Effector memory CD4-positive, alpha-beta T cell (primary cell): ENCODE measurements at regions not wholly inside any gene's neighbourhood (a gene's known extent, or its start where the extent isn't known, plus 50 kb on each side); places are given as distances from the start of the nearest gene placed in this dataset.
"Not testable (repeated sequence)": the region's sequence is repeated elsewhere in the genome, so short reads cannot be mapped to it uniquely, and the experiment has no call there.

Source experiments
- DNase-seq, 3 donors: peaks; one replicate each; pipeline ENCODE4 v3.0.0-alpha.2; 2020
- H3K27ac ChIP-seq: 2 replicates; pipeline ENCODE4 v1.7.0; 2013; ENCODE audit warnings: mild to moderate bottlenecking, low read length, moderate library complexity; ENCODE audit not compliant: insufficient read depth, poor library complexity, severe bottlenecking
- H3K27me3 ChIP-seq: replicated peaks from 2 replicates; pipeline ENCODE4 v1.7.0; 2013; ENCODE audit warnings: mild to moderate bottlenecking, low read length; ENCODE audit not compliant: insufficient read depth, control insufficient read depth, poor library complexity, severe bottlenecking
- H3K36me3 ChIP-seq: 2 replicates; pipeline ENCODE4 v1.7.0; 2013; ENCODE audit warnings: mild to moderate bottlenecking, low read length, moderate library complexity; ENCODE audit not compliant: control insufficient read depth, insufficient read depth
- H3K4me1 ChIP-seq: 2 replicates; pipeline ENCODE4 v1.7.0; 2013; ENCODE audit warnings: low read length, mild to moderate bottlenecking; ENCODE audit not compliant: control insufficient read depth, insufficient read depth, poor library complexity, severe bottlenecking
- H3K4me3 ChIP-seq: 2 replicates; pipeline ENCODE4 v1.7.0; 2013; ENCODE audit warnings: low read length, low read depth, mild to moderate bottlenecking; ENCODE audit not compliant: insufficient read depth, poor library complexity, severe bottlenecking
- H3K9me3 ChIP-seq: 2 replicates; pipeline ENCODE4 v1.7.0; 2013; ENCODE audit warnings: mild to moderate bottlenecking, low read length, moderate library complexity; ENCODE audit not compliant: control insufficient read depth

DNA sequence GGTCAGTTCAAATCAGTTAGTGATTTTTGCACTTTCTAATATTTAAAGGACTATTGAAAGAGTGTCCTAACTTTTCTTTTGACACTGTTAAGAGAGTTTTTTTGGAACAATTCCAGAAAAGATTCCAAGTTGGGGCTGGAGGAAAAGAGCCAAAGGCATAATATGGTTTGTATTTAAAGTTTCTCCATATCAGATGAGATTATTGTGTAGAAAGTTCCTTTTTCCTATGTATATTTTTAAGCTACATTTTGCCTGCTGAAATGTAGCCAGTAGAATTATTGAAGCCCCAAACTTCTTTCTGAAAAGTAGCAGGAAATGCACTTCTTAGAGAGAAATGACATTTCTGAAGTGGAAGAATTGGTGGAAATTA lies 136.5 kb upstream of the TSC22D2 start:
- Histone ChIP-seq H3K27me3 (no peaks in the 10 kb centered on the region), H3K9me3 (no peaks in the 10 kb centered on the region), H3K4me1 (no peaks in the 10 kb centered on the region), H3K27ac (no peak overlapping the region), H3K36me3 (no peaks in the 10 kb centered on the region), H3K4me3 (no peak overlapping the region)
- DNase-seq = no peak

DNA sequence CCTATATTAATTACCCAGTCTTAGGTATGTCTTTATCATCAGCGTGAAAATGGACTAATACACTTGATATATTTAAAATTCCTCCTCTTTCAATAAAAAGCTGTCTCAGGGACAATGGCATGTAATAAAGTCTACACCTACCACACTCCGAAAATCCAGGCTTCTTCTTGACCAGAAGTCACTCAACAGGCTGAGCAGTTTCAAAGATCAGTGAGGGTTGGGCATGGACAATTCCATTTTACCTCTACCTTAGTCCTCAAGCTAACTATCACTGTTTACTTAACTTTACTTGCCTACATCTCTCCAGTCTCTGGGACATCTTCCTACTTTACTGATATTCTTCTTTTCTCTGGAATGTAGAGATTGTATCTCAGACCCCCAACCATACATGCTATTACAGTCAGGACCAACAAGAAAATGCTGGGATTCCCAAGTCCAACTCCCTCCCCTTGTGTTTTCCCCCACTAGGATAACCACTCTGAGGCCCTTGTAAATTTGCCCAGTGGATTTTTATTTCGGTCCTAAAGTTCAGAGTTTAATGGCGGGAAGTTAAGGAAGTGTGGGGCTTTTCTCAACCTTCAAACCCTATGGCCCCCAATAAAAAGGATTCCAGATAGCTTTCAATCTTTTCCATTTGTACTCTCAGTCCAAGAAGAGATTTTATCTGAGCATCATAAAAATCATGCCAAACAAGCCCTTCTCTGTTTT lies 137.1 kb upstream of the TSC22D2 start:
- H3K27me3 ChIP-seq = no peaks in the 10 kb centered on the region
- H3K4me1 ChIP-seq = no peaks in the 10 kb centered on the region
- H3K36me3 ChIP-seq = no peaks in the 10 kb centered on the region
- H3K27ac ChIP-seq = no peak overlapping the region
- no peak for DNase-seq
- H3K9me3 ChIP-seq = no peaks in the 10 kb centered on the region
- H3K4me3 ChIP-seq = no peak overlapping the region

DNA sequence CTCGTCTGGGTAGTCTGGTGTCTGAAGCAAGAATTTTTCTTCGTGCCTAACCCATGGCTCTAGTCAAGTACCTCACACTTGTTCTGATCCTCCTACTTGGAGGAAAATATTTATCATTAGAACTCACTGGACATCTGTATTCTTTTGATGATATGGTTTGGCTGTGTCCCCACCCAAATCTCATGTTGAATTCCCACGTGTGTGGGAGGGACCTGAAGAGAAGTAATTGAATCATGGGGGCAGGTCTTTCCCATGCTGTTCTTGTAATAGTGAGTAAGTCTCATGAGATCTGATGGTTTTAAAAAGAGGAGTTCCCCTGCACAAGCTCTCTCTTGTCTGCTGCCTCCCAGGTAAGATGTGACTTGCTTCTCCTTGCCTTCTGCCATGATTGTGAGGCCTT lies 137.7 kb upstream of the TSC22D2 start:
- not testable (repeated sequence) for H3K9me3 ChIP-seq, DNase-seq, H3K4me3 ChIP-seq, H3K27me3 ChIP-seq, H3K36me3 ChIP-seq, H3K4me1 ChIP-seq, H3K27ac ChIP-seq

DNA sequence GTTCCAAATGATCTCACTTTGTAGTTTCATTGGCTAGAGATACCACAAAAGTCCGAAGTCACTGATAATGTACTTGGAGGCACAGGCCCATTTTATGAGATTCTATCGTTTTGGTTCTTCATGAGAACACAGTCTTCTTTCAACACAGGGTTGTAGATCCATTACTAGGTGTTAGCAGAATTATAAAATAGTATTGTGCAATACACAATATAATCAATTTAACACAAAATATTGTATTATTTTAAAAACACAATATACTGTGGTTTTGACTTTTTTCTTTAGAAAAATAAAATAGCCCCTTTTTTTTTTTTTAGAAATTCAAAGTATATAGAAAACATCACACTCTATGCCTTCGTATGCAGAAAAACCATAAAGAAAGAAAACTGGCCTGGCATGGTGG lies 138.6 kb upstream of the TSC22D2 start:
- no peak overlapping the region for H3K4me3 ChIP-seq
- DNase-seq = no peak
- H3K9me3 ChIP-seq = no peaks in the 10 kb centered on the region
- no peaks in the 10 kb centered on the region for H3K27me3 ChIP-seq
- H3K4me1 ChIP-seq = no peaks in the 10 kb centered on the region
- H3K36me3 ChIP-seq = no peaks in the 10 kb centered on the region
- no peak overlapping the region for H3K27ac ChIP-seq

DNA sequence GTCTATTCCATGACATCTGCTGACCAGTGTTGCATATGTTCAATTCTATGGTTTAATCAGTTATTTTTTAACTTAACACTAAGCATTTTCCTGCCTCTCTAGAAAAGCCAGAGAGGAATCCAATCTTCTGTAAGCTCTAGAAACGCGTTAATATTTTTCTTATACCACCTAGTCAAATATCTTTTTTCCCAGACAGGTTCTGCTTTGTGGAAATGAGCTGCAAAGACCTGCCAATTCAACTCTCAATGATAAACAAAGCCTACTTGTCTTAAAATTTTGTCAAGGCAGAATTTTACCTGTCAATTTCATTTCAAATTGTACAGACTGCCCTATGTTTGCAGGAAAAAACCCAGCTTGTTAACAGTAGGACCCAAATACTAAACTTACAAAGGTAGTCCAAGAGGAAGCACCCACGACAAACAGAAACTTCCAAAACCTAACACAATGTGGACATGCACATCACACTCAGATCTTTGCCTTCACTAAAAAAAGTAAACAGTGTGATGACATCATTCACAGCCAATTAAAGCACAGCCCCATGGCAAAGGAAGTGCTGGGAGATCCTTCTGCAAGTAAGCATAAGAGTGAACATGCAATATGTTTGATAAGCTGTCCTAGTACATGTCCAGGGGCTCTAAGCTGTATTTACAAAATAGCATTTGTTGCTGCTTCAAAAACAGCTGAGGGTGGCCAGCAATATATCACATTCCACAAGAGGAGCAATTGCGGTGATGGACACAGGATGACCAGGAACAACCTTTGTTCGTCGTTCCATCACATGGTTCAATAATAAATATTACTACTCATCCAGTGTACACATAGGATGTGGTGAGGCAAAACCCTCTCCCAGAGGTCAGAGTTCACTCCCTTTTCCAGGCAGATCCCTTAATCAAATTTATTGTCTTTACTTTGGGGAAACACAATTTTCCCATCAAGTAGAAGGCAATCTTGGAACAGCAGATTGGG lies 139.4 kb upstream of the TSC22D2 start:
- no peaks in the 10 kb centered on the region for H3K36me3 ChIP-seq
- H3K9me3 ChIP-seq = no peaks in the 10 kb centered on the region
- no peaks in the 10 kb centered on the region for H3K27me3 ChIP-seq
- DNase-seq = no peak
- H3K27ac ChIP-seq = no peak overlapping the region
- H3K4me1 ChIP-seq = no peaks in the 10 kb centered on the region
- H3K4me3 ChIP-seq = no peak overlapping the region

DNA sequence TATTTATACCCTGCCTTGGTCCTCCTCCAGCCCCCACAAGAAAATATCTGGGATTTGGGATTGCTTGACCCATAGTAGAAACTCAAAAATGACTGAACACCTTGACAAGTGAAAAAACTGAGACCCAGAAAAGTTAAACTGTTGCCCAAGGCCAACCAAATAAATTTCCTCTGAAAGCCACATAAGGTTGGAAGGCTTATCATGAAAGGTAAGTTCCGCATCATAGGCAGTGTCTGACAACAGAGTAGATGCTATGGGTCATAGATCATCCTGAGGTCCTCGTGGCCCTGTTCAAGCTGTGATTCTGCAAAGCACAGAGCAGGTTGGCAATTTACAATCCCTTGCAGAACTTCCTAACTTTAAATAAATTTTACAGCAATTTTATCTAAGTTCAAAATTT lies 140.8 kb upstream of the TSC22D2 start:
- no peak for DNase-seq
- no peaks in the 10 kb centered on the region for H3K4me1 ChIP-seq
- no peak overlapping the region for H3K4me3 ChIP-seq
- no peaks in the 10 kb centered on the region for H3K9me3 ChIP-seq
- no peaks in the 10 kb centered on the region for H3K27me3 ChIP-seq
- no peaks in the 10 kb centered on the region for H3K36me3 ChIP-seq
- H3K27ac ChIP-seq = no peak overlapping the region

DNA sequence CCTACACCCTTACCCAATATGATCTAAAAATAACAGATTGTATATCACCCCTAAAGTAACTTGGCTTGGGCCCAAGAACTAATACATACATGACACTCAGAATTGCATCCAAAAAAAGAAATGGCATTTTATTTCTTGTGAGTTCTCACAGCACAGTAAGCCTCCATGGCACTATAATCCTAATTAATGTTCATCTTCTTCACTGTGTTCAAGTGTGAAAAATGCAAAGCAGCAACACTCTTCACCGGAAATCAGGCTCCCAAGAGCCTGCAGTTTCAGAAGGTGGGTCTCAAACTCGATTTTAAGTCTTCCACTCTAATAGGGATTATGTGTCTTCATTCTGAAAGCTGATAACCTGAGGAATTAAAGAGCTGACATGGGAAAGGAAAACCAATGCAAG lies 142.8 kb upstream of the TSC22D2 start:
- Histone ChIP-seq H3K4me3 (no peak overlapping the region), H3K36me3 (no peaks in the 10 kb centered on the region), H3K9me3 (no peaks in the 10 kb centered on the region), H3K27ac (no peak overlapping the region), H3K4me1 (no peaks in the 10 kb centered on the region), H3K27me3 (no peaks in the 10 kb centered on the region)
- no peak for DNase-seq

DNA sequence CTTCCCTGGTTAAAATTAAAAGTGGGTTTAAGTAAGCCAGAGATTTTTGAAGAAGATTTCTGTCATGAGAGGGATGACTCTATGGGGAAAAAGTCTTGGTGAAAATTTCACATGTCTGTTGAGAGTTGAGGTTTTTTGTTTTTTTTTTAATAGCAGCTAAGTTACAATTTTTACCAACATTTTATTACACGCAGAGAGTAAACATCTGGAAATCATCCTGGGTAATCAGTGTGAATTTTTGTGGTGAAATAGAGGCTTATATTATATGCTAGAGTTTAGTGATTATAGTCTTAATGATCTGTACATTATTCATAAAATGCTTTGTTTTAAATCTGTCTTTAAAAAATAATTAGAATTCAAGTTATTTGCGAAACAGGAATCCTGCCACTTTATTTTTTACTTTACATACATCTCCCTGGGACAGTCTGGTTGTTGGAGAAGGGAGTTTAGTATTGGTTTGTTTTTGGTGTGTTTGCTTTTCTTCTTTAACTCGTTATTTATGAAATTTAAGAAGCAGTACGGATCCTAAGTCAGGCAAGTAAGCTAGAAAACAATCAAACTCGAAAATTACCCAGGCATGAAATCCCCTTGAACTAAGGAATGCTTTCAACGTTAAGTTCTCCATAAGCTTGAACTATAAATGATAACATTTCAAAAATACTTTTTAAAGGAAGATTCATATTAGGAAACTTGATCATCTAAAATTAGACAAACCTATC lies 143.4 kb upstream of the TSC22D2 start:
- H3K4me1 ChIP-seq = no peaks in the 10 kb centered on the region
- DNase-seq = no peak
- H3K27me3 ChIP-seq = no peaks in the 10 kb centered on the region
- no peak overlapping the region for H3K27ac ChIP-seq
- H3K36me3 ChIP-seq = no peaks in the 10 kb centered on the region
- no peak overlapping the region for H3K4me3 ChIP-seq
- no peaks in the 10 kb centered on the region for H3K9me3 ChIP-seq

DNA sequence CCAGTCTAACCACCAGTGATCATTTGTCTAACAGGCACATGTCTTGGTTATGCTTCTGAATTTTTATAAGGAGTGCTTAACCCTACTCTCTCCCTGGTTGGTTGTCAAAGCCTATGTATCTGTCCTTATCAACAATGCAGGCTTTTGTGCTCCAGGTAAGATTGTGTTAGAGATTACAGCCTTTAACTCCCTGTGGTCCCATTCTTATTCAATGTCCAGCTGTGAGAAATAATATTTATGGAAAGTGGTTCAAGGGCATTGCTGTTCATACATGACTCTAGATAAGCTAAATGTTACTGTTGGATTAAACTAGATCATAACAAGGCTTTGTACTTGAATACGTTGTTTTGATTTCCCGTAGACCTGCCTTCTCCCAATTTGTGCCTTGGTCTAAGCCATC lies 146.1 kb upstream of the TSC22D2 start:
- no peaks in the 10 kb centered on the region for H3K27me3 ChIP-seq
- no peaks in the 10 kb centered on the region for H3K9me3 ChIP-seq
- no peak overlapping the region for H3K27ac ChIP-seq
- H3K4me1 ChIP-seq = no peaks in the 10 kb centered on the region
- DNase-seq = no peak
- no peak overlapping the region for H3K4me3 ChIP-seq
- H3K36me3 ChIP-seq = no peaks in the 10 kb centered on the region

DNA sequence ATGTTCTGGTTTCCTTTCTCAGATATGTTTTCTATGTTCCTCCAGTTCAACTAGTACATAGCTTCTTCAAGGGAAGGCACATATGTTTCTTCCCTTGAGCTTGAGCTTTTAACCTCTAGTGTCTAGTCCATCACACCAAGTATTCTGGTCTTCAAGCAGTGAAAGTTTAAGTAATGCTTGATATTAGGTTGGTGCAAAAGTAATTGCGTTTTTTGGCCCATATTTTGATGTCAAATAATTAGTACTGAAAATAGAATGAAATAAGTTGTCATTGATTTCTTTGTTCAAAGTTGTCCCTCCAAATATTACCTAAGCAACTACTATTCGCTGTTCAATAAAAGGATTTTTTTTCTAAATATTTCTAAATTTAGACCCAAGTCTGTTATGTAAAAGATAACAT lies 146.7 kb upstream of the TSC22D2 start:
- no peak for DNase-seq
- no peak overlapping the region for H3K27ac ChIP-seq
- H3K4me3 ChIP-seq = no peak overlapping the region
- H3K9me3 ChIP-seq = no peaks in the 10 kb centered on the region
- H3K4me1 ChIP-seq = no peaks in the 10 kb centered on the region
- no peaks in the 10 kb centered on the region for H3K36me3 ChIP-seq
- no peaks in the 10 kb centered on the region for H3K27me3 ChIP-seq
